HG03575 (cell line): ENCODE measurements at regions not wholly inside any gene's neighbourhood (a gene's known extent, or its start where the extent isn't known, plus 50 kb on each side); places are given as distances from the start of the nearest gene placed in this dataset.

Source experiments
- ATAC-seq: cut with Tn5 transposase; IDR thresholded peaks from one replicate; pipeline ENCODE4 v1.9.1; 2021; ENCODE audit not compliant: unreplicated experiment, insufficient number of reproducible peaks, low FRiP score; ENCODE audit errors: extremely low read depth

DNA sequence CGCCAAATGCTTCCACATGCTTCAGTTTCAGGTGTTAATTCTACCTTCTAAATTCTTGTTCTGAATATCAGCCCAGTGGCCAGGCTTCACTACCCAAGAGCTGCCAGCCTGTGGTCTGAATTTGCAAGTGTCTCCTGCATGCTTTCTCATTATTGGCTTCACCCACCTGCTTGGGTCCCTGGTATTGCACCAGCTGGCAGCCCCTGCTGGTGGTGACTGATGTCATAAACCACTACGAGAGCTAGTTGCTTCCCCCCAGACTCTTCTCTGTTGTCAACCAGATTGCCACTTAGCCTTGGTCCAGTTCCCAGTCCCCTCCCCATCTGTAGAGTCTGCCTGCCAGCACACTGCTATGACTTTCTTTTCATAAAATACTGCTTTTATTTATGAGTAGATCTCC is 197.7 kb upstream of the DUSP10 start:
- peak; percentile 45 for ATAC-seq

GRCh38 chr1:221937155-221937953 is 195.5 kb upstream of the DUSP10 start:
- ATAC-seq: no peak

GRCh38 chr1:221933814-221934213 is 191.9 kb upstream of the DUSP10 start:
- no peak for ATAC-seq

DNA sequence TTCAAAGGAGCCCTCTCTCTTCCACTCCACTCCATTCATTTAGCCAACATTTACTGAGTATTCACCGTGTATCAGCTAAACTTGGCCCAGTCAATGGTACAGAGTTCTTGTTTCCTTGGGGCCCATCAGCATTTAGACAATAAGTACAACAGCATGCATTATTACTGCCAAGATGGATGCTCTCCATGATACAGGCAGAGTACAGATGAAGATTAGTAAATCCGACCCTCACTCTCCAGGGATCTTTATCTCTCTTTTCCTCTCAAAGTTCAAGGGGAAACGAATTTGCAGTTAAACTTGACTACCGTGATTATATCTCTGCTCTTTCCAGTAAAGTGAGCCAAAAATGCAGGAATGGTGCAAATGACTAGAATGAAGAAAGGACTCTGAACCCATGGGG is 184.6 kb upstream of the DUSP10 start:
- ATAC-seq: no peak

DNA sequence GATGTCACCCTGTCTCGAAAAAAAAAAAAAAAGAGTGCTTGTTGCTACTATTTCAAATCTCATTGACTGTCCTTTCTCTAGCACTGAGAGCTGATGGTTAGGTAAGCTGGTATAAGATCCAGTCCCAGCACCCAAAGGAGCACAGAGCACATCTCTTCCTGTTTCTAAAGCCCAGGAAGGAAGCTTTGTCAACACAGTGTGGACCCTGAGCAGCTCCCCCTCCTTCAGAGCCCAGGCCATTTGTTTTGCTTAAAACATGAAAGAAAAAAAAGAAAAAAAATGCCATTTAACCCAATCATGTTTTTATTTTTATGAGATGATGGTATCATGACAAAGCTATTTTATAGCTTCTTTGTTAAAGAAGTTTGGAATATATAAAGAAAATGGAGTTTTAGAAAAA is 184.1 kb upstream of the DUSP10 start:
- ATAC-seq: no peak

DNA sequence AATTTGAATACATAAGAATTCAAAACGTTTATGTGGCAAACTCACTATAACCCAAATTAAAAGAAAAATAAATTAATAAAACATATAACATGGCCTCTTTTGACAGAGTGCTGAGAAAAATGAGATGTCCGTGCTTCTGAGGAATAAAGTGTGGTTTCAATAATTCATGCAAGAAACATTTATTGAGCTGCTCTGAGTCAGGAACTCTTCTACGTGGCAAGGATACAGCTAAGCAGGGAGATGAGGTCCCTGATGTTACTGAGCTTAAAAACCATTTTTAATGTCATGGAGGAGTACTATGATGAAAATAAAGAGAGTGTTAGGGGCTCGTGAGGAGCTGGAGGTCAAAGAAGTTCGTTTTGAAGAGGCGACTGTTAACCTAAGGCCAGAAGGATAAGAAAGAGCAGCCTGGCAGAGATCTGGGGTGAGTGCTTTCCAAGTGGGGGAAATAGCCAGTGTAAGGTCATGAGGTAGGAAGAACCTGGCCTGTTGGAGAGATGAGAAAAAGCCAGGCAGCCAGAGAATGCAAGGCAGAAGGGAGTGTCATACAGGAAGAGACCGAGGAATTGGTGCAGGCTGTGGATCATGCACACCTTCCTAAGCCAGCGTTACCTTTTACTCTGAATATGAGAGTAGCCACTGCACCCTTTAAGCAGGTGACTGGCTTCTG is 182.2 kb upstream of the DUSP10 start:
- no peak for ATAC-seq

DNA sequence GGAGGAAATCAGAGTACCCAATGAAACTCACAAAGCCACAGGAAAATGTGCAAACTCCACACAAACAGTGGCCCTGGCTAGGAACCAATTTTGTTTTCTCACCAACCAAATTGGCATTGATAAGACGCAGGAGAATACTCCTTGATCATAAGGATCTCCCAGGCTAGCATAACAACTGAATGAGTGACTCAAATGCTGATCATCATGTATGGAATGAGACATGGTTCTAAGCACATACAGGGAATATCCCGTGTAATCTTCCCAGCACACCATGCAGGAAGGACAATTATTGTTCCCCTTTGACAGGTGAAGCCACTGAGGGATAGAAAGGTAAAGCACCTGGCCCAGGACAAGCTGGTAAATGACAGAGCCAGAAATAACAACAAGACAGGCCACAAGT is 180.0 kb upstream of the DUSP10 start:
- no peak for ATAC-seq

- ATAC-seq: no peak
These were observed 177.9 kb upstream of the DUSP10 start for GRCh38 chr1:221919743-221920142.

DNA sequence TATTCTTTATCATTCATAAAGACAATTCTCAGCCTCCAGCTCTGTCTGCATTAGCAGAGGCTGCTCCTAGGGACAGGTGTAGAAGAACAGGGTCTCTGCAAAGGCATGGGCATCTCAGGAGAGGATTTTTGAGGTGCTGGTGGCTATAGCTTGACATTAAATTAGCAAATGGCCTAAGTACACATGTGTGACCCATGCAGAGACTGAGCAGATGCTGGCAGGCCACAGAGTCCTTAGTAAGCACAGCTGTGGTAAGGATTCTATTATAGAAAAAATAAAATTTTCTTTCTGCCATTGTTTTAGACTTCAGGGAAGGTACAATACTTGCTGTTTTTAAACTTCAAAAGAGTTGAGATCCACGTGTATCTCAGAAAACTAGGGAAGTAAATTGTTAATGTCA is 177.5 kb upstream of the DUSP10 start:
- ATAC-seq: no peak

GRCh38 chr1:221916176-221916575 is 174.3 kb upstream of the DUSP10 start:
- no peak for ATAC-seq

- ATAC-seq: no peak
These were observed 173.9 kb upstream of the DUSP10 start for GRCh38 chr1:221915764-221916163.

DNA sequence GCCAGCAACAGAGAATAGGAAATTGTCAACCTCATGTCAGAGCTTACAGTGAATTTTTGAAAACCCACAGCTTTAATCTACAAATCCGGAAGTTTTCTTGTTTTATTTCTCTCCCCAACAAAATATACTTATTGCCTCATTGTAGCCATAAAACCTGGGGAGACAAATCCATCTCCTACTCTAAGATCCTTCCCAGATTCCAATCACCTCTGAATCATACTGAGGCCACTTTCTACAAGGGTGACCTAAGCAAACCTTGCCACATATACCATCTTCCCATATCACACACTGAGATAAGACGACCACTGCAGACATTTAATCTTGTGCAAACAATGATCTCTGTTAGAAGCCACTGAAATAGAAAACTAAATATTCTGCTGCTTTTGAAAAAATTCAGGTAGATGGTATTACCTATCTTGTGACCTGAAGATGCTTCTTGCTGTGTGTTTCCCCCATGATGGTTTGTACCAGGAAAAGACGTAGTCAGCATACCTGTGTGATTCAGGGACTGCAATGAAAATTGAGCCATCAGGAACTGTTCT is 171.5 kb upstream of the DUSP10 start:
- no peak for ATAC-seq

GRCh38 chr1:221912230-221912629 is 170.3 kb upstream of the DUSP10 start:
- ATAC-seq: no peak

DNA sequence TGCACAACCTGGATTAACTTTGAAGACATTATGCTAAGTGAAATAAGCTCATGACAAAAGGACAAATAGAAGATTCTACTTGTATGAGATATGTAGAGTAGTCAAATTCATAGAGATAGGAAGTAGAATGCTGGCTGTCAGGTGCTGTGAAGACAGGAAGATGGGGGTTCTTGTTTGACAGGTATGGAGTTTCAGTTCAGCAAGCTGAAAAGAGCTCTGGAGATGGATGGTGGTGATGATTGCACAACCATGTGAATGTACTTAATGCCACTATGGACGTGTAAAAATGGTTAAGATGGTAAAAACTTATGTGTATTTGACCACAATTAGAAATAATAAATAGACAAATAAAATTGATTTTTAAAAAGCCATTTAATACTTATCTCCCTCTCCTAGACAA is 169.8 kb upstream of the DUSP10 start:
- ATAC-seq: peak; percentile 71

GRCh38 chr1:221910222-221910621 is 168.3 kb upstream of the DUSP10 start:
- ATAC-seq: no peak

DNA sequence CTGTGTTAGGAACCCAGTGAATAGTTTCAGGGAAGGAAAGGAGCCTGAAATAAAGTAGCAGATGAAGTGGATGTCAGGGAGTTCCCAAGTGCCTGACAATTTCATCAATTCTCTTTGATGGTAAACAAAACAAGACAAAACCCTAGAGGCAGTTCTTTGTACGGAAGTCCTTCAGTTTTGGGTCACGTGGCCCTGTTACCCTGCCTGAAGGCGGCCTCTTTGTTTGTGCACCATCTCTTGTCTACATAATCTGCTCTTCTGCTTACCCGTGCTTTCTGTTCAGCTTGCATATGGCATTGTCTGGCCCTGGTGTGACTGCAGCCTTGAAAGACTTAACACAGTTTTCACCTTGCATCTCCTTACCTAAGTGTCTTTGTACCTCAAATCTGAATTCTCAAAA is 166.7 kb upstream of the DUSP10 start:
- no peak for ATAC-seq

GRCh38 chr1:221907166-221907932 is 165.5 kb upstream of the DUSP10 start:
- no peak for ATAC-seq

DNA sequence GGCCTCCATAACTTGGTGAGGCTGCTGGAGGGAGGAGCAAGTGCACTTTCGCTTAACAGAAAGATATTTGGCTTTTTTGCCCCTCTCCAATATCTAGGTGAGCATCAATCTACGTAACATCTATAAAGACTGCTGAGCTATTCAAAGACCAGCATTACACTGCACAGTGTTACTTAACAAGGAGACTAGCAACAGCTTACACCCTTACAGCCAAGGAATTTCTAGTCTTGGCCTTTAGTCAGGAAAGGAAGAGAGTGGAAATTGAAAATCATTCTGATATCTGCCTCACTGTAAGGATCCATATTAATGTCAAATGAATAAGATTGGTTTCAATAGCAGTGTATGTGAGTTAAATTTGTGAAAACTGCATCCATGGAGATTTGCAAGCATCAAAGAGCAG is 163.9 kb upstream of the DUSP10 start:
- ATAC-seq: no peak

GRCh38 chr1:221904319-221904718 is 162.4 kb upstream of the DUSP10 start:
- no peak for ATAC-seq

- ATAC-seq: no peak
These were observed 161.7 kb upstream of the DUSP10 start for GRCh38 chr1:221903594-221903993.
